HG03460 (cell line): ENCODE measurements at regions not wholly inside any gene's neighbourhood (a gene's known extent, or its start where the extent isn't known, plus 50 kb on each side); places are given as distances from the start of the nearest gene placed in this dataset.

Experiments used
- ATAC-seq: cut with Tn5 transposase; IDR thresholded peaks from one replicate; pipeline ENCODE4 v1.9.1; 2021; ENCODE audit not compliant: unreplicated experiment

DNA sequence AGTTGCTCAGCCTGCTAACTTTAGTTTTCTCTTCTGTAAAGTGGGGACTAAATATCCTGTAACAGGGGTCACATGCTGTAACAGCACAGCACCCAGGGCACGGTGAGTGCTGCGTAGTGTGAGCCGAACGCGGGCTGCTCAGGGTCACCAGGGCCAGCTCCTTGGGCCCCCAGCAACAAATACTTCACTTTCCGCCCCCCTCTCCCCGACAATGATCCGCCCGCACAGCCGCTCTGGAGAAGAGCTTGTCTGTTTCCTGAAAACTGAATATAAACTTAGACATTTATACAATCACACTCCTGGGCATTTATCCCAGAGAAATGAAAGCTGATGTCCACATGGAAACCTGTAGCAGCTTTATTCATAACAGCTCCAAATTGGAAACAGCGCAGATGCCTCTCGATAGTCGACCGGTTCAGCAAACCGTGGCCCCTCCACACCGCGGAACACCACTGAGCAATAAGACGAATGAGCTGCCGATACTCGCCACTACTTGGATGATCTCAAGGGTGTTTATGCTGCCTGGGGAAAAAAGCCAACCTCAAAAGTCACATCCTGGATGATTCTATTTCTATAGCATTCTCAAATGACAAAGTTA lies 267.2 kb downstream of the PARN start:
- ATAC-seq = no peak

DNA sequence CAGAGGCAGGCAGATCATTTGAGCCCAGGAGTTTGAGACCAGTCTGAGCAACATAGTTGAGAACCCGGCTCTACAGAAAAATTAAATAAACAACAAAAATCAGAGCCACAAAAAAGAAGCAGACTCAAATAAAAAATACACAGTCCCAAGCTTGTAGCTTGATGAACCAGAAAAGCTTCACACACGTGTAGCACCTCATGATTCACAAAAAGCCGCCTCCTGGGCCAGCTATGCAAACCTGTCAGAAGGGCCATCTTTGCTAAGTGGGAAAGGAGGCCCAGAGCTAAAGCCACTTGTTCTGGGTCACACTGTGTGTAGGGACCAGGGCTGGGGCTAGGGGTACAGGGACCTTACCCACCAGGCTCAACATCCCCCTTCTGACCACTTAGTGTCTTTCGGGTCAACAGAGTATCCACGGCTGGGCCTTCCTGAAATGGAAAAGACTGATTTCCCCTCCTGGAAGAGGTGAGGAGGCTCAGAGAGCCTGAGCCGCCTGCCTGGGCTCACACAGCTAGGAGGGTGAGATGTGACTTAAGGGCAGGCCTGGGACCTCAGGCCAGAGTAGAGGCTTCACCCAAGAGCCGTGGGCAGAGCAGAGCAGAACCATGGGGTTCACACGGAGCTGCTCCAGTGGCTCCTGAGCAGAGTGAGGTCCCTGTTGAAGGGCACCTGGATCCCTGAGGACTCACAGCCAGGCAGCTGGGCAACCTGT lies 269.6 kb downstream of the PARN start:
- ATAC-seq = no peak

GRCh38 chr16:14358697-14359305 lies 271.3 kb downstream of the PARN start:
- ATAC-seq = no peak

GRCh38 chr16:14357328-14357727 lies 272.7 kb downstream of the PARN start:
- no peak for ATAC-seq

- ATAC-seq = no peak
Measured at GRCh38 chr16:14356064-14356463, 274.0 kb downstream of the PARN start.

DNA sequence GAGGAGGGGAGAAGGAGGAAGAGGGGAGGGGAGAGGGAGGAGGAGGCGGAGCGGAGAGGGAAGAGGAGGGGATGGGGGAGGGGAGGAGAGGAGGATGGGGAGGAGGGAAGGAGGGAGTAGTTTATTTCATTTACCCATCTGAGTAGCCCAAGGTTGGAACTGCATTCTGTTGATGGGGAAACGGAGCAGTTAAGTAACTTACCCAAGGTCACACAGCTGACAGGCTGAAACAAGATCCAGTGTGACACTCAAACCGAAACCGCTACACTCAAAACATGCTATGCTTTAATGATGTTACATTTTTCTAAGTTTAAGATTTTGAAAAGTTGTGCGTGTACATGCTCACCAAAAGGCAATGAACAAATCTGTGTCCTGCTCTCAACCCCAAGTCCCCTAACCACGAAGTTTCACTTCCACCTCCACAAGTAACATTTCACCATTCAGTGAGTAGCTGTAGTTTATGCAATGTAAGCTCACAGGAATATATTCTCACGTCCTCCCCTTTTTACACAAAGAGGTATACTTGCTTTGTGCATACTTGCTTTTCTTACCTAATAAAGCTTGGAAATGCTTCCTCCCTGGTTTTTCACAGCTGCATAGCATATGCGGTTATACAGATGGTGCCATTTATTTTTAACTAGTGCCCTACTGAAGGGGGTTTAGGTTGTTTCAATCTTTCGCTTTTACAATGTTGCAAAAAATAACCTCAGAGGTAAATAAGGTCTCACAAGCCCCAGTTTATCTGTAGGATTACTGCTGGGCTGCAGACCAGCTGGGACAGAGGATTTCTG lies 275.3 kb downstream of the PARN start:
- ATAC-seq = peak; percentile 86

DNA sequence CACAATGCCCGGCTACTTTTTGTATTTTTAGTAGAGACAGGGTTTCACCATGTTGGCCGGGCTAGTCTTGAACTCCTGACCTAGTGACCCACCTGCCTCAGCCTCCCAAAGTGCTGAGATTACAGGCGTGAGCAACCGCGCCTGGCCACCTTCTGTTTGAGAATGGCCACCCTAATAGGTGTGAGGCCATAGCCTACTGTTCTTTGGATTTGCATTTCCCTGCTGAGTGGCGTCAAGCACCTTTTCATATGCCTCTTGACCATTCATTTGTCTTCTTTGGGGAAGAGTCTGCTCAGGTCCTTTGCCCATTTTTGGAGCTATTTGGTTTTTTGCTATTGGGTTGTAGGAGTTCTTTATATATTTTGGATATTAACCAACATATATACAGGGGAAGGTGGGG lies 276.7 kb downstream of the PARN start:
- ATAC-seq = no peak

DNA sequence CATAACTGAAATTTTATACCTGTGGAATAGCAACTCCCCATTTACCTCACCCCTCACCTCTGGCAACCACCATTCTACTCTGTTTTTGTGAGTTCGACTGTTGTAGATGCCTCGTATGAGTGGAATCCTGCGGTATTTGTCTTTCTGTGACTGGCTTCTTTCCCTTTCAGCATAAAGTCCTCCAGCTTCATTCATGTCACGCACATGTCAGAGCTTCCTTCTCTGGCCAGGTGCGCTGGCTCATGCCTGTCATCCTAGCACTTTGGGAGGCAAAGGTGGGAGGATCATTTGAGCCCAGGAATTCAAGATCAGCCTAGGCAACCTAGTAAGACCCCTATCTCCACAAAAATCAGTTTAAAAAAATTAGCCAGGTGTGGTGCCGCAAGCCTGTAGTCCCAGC lies 278.4 kb downstream of the PARN start:
- ATAC-seq = no peak

- ATAC-seq = no peak
Measured at GRCh38 chr16:14350626-14351025, 279.4 kb downstream of the PARN start.

- ATAC-seq = no peak
Measured at GRCh38 chr16:14350081-14350480, 279.0 kb downstream of the MRTFB start.

- no peak for ATAC-seq
Measured at GRCh38 chr16:14347706-14348105, 276.6 kb downstream of the MRTFB start.

GRCh38 chr16:14346278-14347142 lies 275.4 kb downstream of the MRTFB start:
- no peak for ATAC-seq

- ATAC-seq = no peak
Measured at GRCh38 chr16:14345512-14346115, 274.5 kb downstream of the MRTFB start.

- ATAC-seq = no peak
Measured at GRCh38 chr16:14344945-14345344, 273.8 kb downstream of the MRTFB start.

DNA sequence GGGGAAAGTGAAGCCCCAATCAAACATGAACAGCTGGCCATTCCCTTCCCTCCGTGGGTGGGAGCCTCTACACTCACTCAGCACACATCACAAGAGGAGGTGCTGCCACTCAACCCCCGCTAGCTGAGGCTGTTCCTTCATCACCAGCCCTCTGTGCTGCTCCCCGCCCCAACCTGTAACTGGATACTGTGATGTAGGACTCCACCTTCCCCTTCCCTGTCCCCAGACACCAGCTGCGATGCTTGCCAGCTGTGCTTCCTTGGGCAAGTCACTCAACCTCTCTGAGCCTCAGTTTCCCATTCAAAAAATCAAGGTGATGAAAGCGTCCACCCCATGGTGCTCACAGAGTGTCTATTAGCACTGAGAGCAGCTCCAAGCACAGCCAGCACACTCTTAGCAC lies 273.2 kb downstream of the MRTFB start:
- ATAC-seq = no peak

GRCh38 chr16:14341324-14342225 lies 270.5 kb downstream of the MRTFB start:
- no peak for ATAC-seq

GRCh38 chr16:14339694-14340093 lies 268.6 kb downstream of the MRTFB start:
- ATAC-seq = no peak

DNA sequence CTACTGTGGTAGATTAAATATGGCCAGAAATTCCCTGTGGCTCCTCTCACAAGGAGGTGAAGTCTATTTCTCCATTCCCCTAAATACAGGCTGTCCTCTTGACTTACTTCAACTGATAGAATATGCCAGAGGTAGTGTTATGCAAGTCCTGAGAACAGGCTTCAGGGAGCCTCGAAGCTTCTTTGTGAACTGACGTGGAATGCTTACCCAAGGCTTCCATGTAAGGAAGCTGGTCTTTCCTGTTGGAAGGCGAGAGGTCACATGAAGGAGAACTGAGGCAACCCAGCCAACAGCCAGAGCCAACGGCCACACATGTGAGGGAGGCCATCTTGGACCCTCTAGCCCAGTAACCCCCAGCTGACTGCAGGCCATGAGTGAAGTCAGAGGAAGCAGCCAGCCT lies 267.9 kb downstream of the MRTFB start:
- no peak for ATAC-seq

- no peak for ATAC-seq
Measured at GRCh38 chr16:14338236-14338635, 267.1 kb downstream of the MRTFB start.
